HepG2 (cell line): ENCODE measurements at regions not wholly inside any gene's neighbourhood (a gene's known extent, or its start where the extent isn't known, plus 50 kb on each side); places are given as distances from the start of the nearest gene placed in this dataset.

Experiments used
- ATAC-seq: fragments of 200-7000 bp; cut with Tn5 transposase; 3 replicates; pipeline ENCODE4 v1.9.1; 2020; ENCODE audit warnings: mild to moderate bottlenecking, moderate library complexity
- BruUV-seq: library from RNA; stranded (reverse); fragments of 400-500 nt; replicated peaks from 2 replicates; lab custom pipeline; 2021; lab: Mats Ljungman, UMichigan
- CTCF ChIA-PET: fragments of 300-600 bp; formaldehyde crosslinking; extraction: SDS; loops from one replicate; lab custom pipeline; 2021; ENCODE audit warnings: low total read pairs, inconsistent platforms, low intra/inter-chr PET ratio; lab: Yijun Ruan, JAX
- POLR2A ChIA-PET: fragments of 350-600 bp; sonication (Branson Sonifier 250); formaldehyde crosslinking; loops from one replicate; lab custom pipeline; 2020; ENCODE audit warnings: antibody characterized with exemption, inconsistent platforms; lab: Yijun Ruan, JAX
- DNase-seq: peaks from one replicate; pipeline ENCODE4 v3.0.0-alpha.2; 2015; ENCODE audit warnings: low spot score
- FAIRE-seq: peaks from 3 replicates; lab custom pipeline; 2011; peaks lifted over from hg19 to GRCh38; lab: Jason Lieb, UNC
- H2AFZ ChIP-seq: one replicate; pipeline ENCODE4 v1.6.1; 2011; ENCODE audit warnings: low read length, inconsistent platforms
- H3K27ac ChIP-seq: fragments of 300-600 bp; 3 replicates; pipeline ENCODE4 v1.8.0; 2011; ENCODE audit warnings: mixed run types, mild to moderate bottlenecking, mixed read lengths, low read length, inconsistent platforms; ENCODE audit not compliant: insufficient read depth; ENCODE audit errors: extremely low read length
- H3K27me3 ChIP-seq, 2 experiments: fragments of 200-600 bp in 1 of 2; 2 replicates in 1 of 2; 3 replicates in 1 of 2; pipeline versions ENCODE4 v1.6.0 to v1.8.0; 2011; ENCODE audit warnings: low read length in 2 of 2, mild to moderate bottlenecking in 2 of 2, moderate library complexity in 2 of 2, inconsistent platforms in 1 of 2; ENCODE audit not compliant: insufficient read depth in 2 of 2, control insufficient read depth in 1 of 2
- H3K36me3 ChIP-seq, 2 experiments: fragments of 200-600 bp in 1 of 2; replicated peaks in 1 of 2; 2 replicates in 1 of 2; 3 replicates in 1 of 2; pipeline versions ENCODE4 v1.5.1 to v1.8.0; 2011; ENCODE audit warnings: low read length in 2 of 2, inconsistent platforms in 1 of 2; ENCODE audit not compliant: insufficient read depth in 2 of 2, control insufficient read depth in 1 of 2
- H3K4me1 ChIP-seq: 2 replicates; pipeline ENCODE4 v1.5.1; 2012; ENCODE audit warnings: low read length, inconsistent platforms; ENCODE audit not compliant: insufficient read depth
- H3K4me2 ChIP-seq: 2 replicates; pipeline ENCODE4 v1.6.0; 2011; ENCODE audit warnings: low read depth, low read length, inconsistent platforms
- H3K4me3 ChIP-seq, 3 experiments: fragments of 200-600 bp in 1 of 3; sonication (generic), shearing (Covaris generic) in 1 of 3; replicated peaks in 1 of 3; 2 replicates each; pipeline ENCODE4 v1.5.1; 2011 to 2016; ENCODE audit warnings: low read length in 3 of 3, inconsistent platforms in 2 of 3, low read depth in 2 of 3, mild to moderate bottlenecking in 2 of 3, control low read depth in 1 of 3, mixed read lengths in 1 of 3; ENCODE audit not compliant: insufficient read depth in 1 of 3
- H3K79me2 ChIP-seq: one replicate; pipeline ENCODE4 v1.6.1; 2011; ENCODE audit warnings: low read length, inconsistent platforms; ENCODE audit not compliant: insufficient read depth
- H3K9ac ChIP-seq: 2 replicates; pipeline ENCODE4 v1.6.0; 2011; ENCODE audit warnings: mild to moderate bottlenecking, low read depth, low read length, inconsistent platforms; ENCODE audit not compliant: insufficient read depth
- H3K9me3 ChIP-seq: 2 replicates; pipeline ENCODE4 v1.5.1; 2012; ENCODE audit warnings: mild to moderate bottlenecking, low read length
- H4K20me1 ChIP-seq: 2 replicates; pipeline ENCODE4 v1.6.0; 2011; ENCODE audit warnings: inconsistent platforms, mild to moderate bottlenecking, low read length, moderate library complexity; ENCODE audit not compliant: insufficient read depth
- FOXK2 ChIP-seq: fragments of 450-650 bp; IDR thresholded peaks from 2 replicates; pipeline ENCODE4 v1.6.1; 2016
- HOXA9 ChIP-seq: sonication (generic); formaldehyde crosslinking; IDR thresholded peaks from 2 replicates; pipeline ENCODE4 v1.8.1; 2022; ENCODE audit warnings: missing genetic modification reagents, mild to moderate bottlenecking, moderate library complexity, borderline replicate concordance
- JUN ChIP-seq: sonication (generic); formaldehyde crosslinking; IDR thresholded peaks from 2 replicates; pipeline ENCODE4 v1.4.0; 2020; ENCODE audit warnings: mild to moderate bottlenecking, missing genetic modification reagents
- MEIS2 ChIP-seq: sonication (generic); formaldehyde crosslinking; IDR thresholded peaks from 2 replicates; pipeline ENCODE4 v1.9.0; 2021; ENCODE audit warnings: mild to moderate bottlenecking, missing genetic modification reagents
- MXD4 ChIP-seq: IDR thresholded peaks from 2 replicates; pipeline ENCODE4 v1.6.1; 2016; ENCODE audit warnings: mild to moderate bottlenecking, missing biosample characterization, missing genetic modification reagents
- NFKBIZ ChIP-seq: IDR thresholded peaks from 2 replicates; pipeline ENCODE4 v1.6.1; 2018; ENCODE audit warnings: missing genetic modification reagents, missing compliant biosample characterization
- NR1H2 ChIP-seq: sonication (generic); formaldehyde crosslinking; IDR thresholded peaks from 2 replicates; pipeline ENCODE4 v1.8.1; 2022; ENCODE audit warnings: low read depth, missing genetic modification reagents, borderline replicate concordance
- PAF1 ChIP-seq: IDR thresholded peaks from 2 replicates; pipeline ENCODE4 v1.6.1; 2016; ENCODE audit warnings: missing genetic modification reagents, missing compliant biosample characterization
- RFX1 ChIP-seq: fragments of 450-650 bp; IDR thresholded peaks from 2 replicates; pipeline ENCODE4 v1.6.1; 2017
- SNAPC2 ChIP-seq: sonication (generic); formaldehyde crosslinking; IDR thresholded peaks from 2 replicates; pipeline ENCODE4 v1.8.1; 2022; ENCODE audit warnings: mild to moderate bottlenecking, missing genetic modification reagents
- SP5 ChIP-seq: IDR thresholded peaks from 2 replicates; pipeline ENCODE4 v1.6.1; 2016; ENCODE audit warnings: low read depth, borderline replicate concordance
- ZNF10 ChIP-seq: sonication (generic); formaldehyde crosslinking; IDR thresholded peaks from 2 replicates; pipeline ENCODE4 v1.4.0; 2020; ENCODE audit warnings: mild to moderate bottlenecking, low read depth, missing genetic modification reagents, borderline replicate concordance
- ZNF207 ChIP-seq: fragments of 450-650 bp; IDR thresholded peaks from 2 replicates; pipeline ENCODE4 v1.6.1; 2016; ENCODE audit warnings: antibody characterized with exemption, borderline replicate concordance
- ZNF329 ChIP-seq: sonication (generic); formaldehyde crosslinking; IDR thresholded peaks from 2 replicates; pipeline ENCODE4 v1.9.0; 2021; ENCODE audit warnings: low read depth, mild to moderate bottlenecking, missing genetic modification reagents
- ZNF354B ChIP-seq: sonication (generic); formaldehyde crosslinking; IDR thresholded peaks from 2 replicates; pipeline ENCODE4 v1.8.0; 2022; ENCODE audit warnings: mild to moderate bottlenecking, missing genetic modification reagents
- ZNF460 ChIP-seq: sonication (generic); formaldehyde crosslinking; IDR thresholded peaks from 2 replicates; pipeline ENCODE4 v1.5.1; 2020; ENCODE audit warnings: missing genetic modification reagents, mild to moderate bottlenecking, borderline replicate concordance
- ZNF570 ChIP-seq: sonication (generic); formaldehyde crosslinking; IDR thresholded peaks from 2 replicates; pipeline ENCODE4 v1.4.0; 2020; ENCODE audit warnings: mild to moderate bottlenecking, missing genetic modification reagents, borderline replicate concordance
- ZNF607 ChIP-seq: sonication (generic); formaldehyde crosslinking; IDR thresholded peaks from 2 replicates; pipeline ENCODE4 v1.5.1; 2020; ENCODE audit warnings: missing genetic modification reagents, mild to moderate bottlenecking, borderline replicate concordance
- ZNF652 ChIP-seq: IDR thresholded peaks from 2 replicates; pipeline ENCODE4 v1.6.1; 2016; ENCODE audit warnings: low read depth, borderline replicate concordance
- WGBS: methylation state at CpG from one replicate; pipeline ENCODE4 v1.1.6; 2017; ENCODE audit warnings: low lambda C conversion rate; 5-methylcytosine and 5-hydroxymethylcytosine counted together
- in situ Hi-C: cut with HindIII; loops from 2 replicates; pipeline ENCODE4 v1.10.0; 2017; ENCODE audit warnings: low pct_unique_long_range_greater_than_20kb; ENCODE audit not compliant: extremely low pct_ligation_motif_present
- intact Hi-C: fragments of 100-400 bp; cut with micrococcal nuclease; formaldehyde crosslinking; loops from one replicate; pipeline ENCODE4 v1.10.0; 2022; ENCODE audit not compliant: unreplicated experiment
- TF ChIP-seq, protein P1 (sequence below): sonication (generic); formaldehyde crosslinking; IDR thresholded peaks from 2 replicates; pipeline ENCODE4 v1.8.0; 2022; ENCODE audit warnings: missing genetic modification reagents, mild to moderate bottlenecking, inconsistent platforms, borderline replicate concordance
- TF ChIP-seq, protein P2 (sequence below): IDR thresholded peaks from 2 replicates; pipeline ENCODE4 v1.6.1; 2012; ENCODE audit warnings: inconsistent platforms

DNA sequence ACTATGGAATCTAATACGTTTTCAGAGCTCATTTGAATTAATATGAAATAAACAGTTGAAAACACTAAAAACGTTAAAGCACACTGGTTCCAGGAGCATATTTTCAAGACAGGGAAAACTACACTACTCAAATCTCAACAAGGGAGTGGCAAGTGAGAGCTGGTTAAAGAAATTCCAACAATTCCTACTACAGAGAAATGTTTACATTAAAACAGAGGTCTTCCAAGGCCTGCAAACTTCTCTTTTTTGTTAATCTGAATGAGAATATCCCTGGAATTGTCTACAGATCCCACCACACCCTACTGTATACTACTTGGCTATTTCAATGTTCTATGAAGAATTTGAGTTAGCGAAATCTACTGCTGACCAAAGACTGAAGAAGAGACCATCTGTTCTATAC is 231.5 kb downstream of the ZEB2 start:
- H3K4me3 ChIP-seq = no peak overlapping the region
- ATAC-seq (no peak), DNase-seq (no peak), FAIRE-seq (no peak)
- H2AFZ ChIP-seq = no peak overlapping the region
- POLR2A ChIA-PET = no interaction called here
- CTCF ChIA-PET = no interaction called here
- no peak overlapping the region for H3K4me2 ChIP-seq
- H3K79me2 ChIP-seq = no peaks in the 10 kb centered on the region
- H3K27ac ChIP-seq = no peak overlapping the region
- intact Hi-C loops (no loop called here), in situ Hi-C loops (no loop called here)
- no peak overlapping the region for H3K9ac ChIP-seq
- H3K36me3 ChIP-seq = no peaks in the 10 kb centered on the region
- H3K4me1 ChIP-seq = no peaks in the 10 kb centered on the region
- TF ChIP-seq MEIS2 (CRISPR knock-in tag) (no peak), SP5 (no peak), JUN (CRISPR knock-in tag) (no peak), ZNF570 (CRISPR knock-in tag) (no peak), ZNF10 (CRISPR knock-in tag) (no peak), ZNF207 (no peak), NFKBIZ (CRISPR knock-in tag) (no peak)
- TF ChIP-seq, protein P1, sequence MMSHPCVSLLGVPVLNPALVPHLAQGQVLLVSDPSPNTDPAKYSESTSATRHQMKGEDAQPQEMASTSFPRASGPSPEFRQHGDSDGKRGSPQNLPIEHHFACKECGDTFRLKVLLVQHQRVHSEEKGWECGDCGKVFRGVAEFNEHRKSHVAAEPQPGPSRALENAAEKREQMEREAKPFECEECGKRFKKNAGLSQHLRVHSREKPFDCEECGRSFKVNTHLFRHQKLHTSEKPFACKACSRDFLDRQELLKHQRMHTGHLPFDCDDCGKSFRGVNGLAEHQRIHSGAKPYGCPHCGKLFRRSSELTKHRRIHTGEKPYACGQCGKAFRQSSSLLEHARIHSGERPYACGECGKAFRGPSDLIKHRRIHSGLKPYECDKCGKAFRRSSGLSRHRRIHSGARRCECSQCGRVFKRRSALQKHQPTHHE (CRISPR knock-in tag) = no peak
- no TSS peak for BruUV-seq
- 57% methylated on average over 3 of the region's 3 CpGs for WGBS
- H3K9me3 ChIP-seq = no peaks in the 10 kb centered on the region
- H3K27me3 ChIP-seq = no peaks in the 10 kb centered on the region
- H4K20me1 ChIP-seq = no peaks in the 10 kb centered on the region

DNA sequence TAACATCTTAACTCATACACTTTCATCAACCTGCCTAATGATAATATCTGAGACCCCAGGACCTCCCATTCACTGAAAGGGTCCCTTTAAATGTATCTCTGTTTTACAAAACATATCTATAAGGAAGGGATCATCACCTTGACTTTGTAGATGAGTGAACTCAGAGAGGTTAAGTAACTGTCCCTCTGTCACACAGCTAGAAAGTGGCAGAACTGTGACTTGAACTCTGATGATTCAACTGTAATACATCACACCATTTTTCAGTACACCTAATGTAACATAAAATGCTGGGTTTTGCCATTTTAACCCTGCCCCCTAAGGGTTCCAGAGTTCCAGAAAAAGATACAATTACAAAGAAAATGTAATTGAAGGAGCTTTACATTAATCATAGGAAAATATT is 234.6 kb downstream of the ZEB2 start:
- Histone ChIP-seq H3K4me1 (no peaks in the 10 kb centered on the region), H3K79me2 (no peaks in the 10 kb centered on the region), H3K36me3 (no peaks in the 10 kb centered on the region), H3K27me3 (no peaks in the 10 kb centered on the region), H4K20me1 (no peaks in the 10 kb centered on the region), H3K9me3 (no peaks in the 10 kb centered on the region), H2AFZ (no peak overlapping the region), H3K4me2 (no peak overlapping the region), H3K9ac (no peak overlapping the region), H3K27ac (no peak overlapping the region), H3K4me3 (no peak overlapping the region)
- ChIA-PET POLR2A (no interaction called here), CTCF (no interaction called here)
- ATAC-seq (no peak), FAIRE-seq (no peak), DNase-seq (no peak)
- BruUV-seq = no TSS peak
- intact Hi-C loops = no loop called here
- in situ Hi-C loops = no loop called here
- TF ChIP-seq, protein P2, sequence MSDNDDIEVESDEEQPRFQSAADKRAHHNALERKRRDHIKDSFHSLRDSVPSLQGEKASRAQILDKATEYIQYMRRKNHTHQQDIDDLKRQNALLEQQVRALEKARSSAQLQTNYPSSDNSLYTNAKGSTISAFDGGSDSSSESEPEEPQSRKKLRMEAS = no peak
- no peak for TF ChIP-seq MXD4 (CRISPR knock-in tag)
- no peak for TF ChIP-seq RFX1
- TF ChIP-seq ZNF354B = no peak
- TF ChIP-seq NFKBIZ (CRISPR knock-in tag) = no peak
- no peak for TF ChIP-seq ZNF652 (CRISPR knock-in tag)
- no peak for TF ChIP-seq ZNF607 (CRISPR knock-in tag)
- TF ChIP-seq ZNF329 (CRISPR knock-in tag) = no peak
- TF ChIP-seq PAF1 = no peak
- TF ChIP-seq ZNF460 (CRISPR knock-in tag) = no peak
- TF ChIP-seq HOXA9 (CRISPR knock-in tag) = no peak
- TF ChIP-seq FOXK2 = no peak
- TF ChIP-seq NR1H2 = no peak
- no peak for TF ChIP-seq SNAPC2 (CRISPR knock-in tag)
